GM19452 (cell line): ENCODE measurements at regions not wholly inside any gene's neighbourhood (a gene's known extent, or its start where the extent isn't known, plus 50 kb on each side); places are given as distances from the start of the nearest gene placed in this dataset.
"Not testable (repeated sequence)": the region's sequence is repeated elsewhere in the genome, so short reads cannot be mapped to it uniquely, and the experiment has no call there.

Experiments
- ATAC-seq: cut with Tn5 transposase; IDR thresholded peaks from one replicate; pipeline ENCODE4 v1.9.1; 2021; ENCODE audit not compliant: unreplicated experiment

- ATAC-seq = no peak
Measured at GRCh38 chr1:56285554-56286402, 293.6 kb downstream of the PLPP3 start.

GRCh38 chr1:56284928-56285327 is 294.4 kb downstream of the PLPP3 start:
- ATAC-seq = no peak

GRCh38 chr1:56278061-56278460 is 301.3 kb downstream of the PLPP3 start:
- no peak for ATAC-seq

- no peak for ATAC-seq
Measured at GRCh38 chr1:56268519-56269140, 310.7 kb downstream of the PLPP3 start.

GRCh38 chr1:56267611-56268010 is 311.8 kb downstream of the PLPP3 start:
- no peak for ATAC-seq

GRCh38 chr1:56266359-56266758 is 313.0 kb downstream of the PLPP3 start:
- no peak for ATAC-seq

- no peak for ATAC-seq
Measured at GRCh38 chr1:56265216-56265615, 314.1 kb downstream of the PLPP3 start.

- no peak for ATAC-seq
Measured at GRCh38 chr1:56263908-56264307, 315.5 kb downstream of the PLPP3 start.

- ATAC-seq = no peak
Measured at GRCh38 chr1:56258371-56258770, 321.0 kb downstream of the PLPP3 start.

GRCh38 chr1:56257726-56258125 is 321.6 kb downstream of the PLPP3 start:
- ATAC-seq = no peak

- no peak for ATAC-seq
Measured at GRCh38 chr1:56256153-56257000, 323.0 kb downstream of the PLPP3 start.

GRCh38 chr1:56255516-56256152 is 323.7 kb downstream of the PLPP3 start:
- no peak for ATAC-seq

- no peak for ATAC-seq
Measured at GRCh38 chr1:56254130-56254529, 325.2 kb downstream of the PLPP3 start.

GRCh38 chr1:56250809-56251208 is 328.6 kb downstream of the PLPP3 start:
- no peak for ATAC-seq

- ATAC-seq = no peak
Measured at GRCh38 chr1:56249234-56249633, 330.1 kb downstream of the PLPP3 start.

GRCh38 chr1:56248138-56248537 is 331.2 kb downstream of the PLPP3 start:
- no peak for ATAC-seq

GRCh38 chr1:56246726-56247125 is 332.6 kb downstream of the PLPP3 start:
- not testable (repeated sequence) for ATAC-seq

GRCh38 chr1:56240400-56240799 is 339.0 kb downstream of the PLPP3 start:
- ATAC-seq = no peak

- ATAC-seq = no peak
Measured at GRCh38 chr1:56237491-56238064, 341.8 kb downstream of the PLPP3 start.

GRCh38 chr1:56236688-56237087 is 342.7 kb downstream of the PLPP3 start:
- no peak for ATAC-seq
